Small intestine (tissue), 7 donors: ENCODE measurements at regions not wholly inside any gene's neighbourhood (a gene's known extent, or its start where the extent isn't known, plus 50 kb on each side); places are given as distances from the start of the nearest gene placed in this dataset.
A peak's percentile ranks its signal among the peaks of the same experiment; 100 is the strongest.
"Not testable (repeated sequence)": the region's sequence is repeated elsewhere in the genome, so short reads cannot be mapped to it uniquely, and the experiment has no call there.

Experiments
- DNase-seq, 2 donors: peaks; one replicate each; pipeline versions ENCODE4 v3.0.0 to v3.0.0-alpha.2; 2013
- FAIRE-seq: peaks from 2 replicates; lab custom pipeline; 2012; peaks lifted over from hg19 to GRCh38; lab: Jason Lieb, UNC
- H3K27ac ChIP-seq, 3 donors: one replicate each; pipeline ENCODE4 v1.5.1; 2013; ENCODE audit warnings: low read length in 2 of 3, mild to moderate bottlenecking in 2 of 3, control low read depth in 1 of 3, inconsistent platforms in 1 of 3, low read depth in 1 of 3, moderate library complexity in 1 of 3
- H3K27me3 ChIP-seq, 3 donors: one replicate each; pipeline ENCODE4 v1.6.1; 2013; ENCODE audit warnings: low read length in 3 of 3, inconsistent platforms in 1 of 3; ENCODE audit not compliant: control insufficient read depth in 3 of 3, insufficient read depth in 3 of 3
- H3K36me3 ChIP-seq, 3 donors: one replicate each; pipeline ENCODE4 v1.6.1; 2013; ENCODE audit warnings: low read length in 3 of 3, inconsistent platforms in 1 of 3, low read depth in 1 of 3, mild to moderate bottlenecking in 1 of 3, moderate library complexity in 1 of 3; ENCODE audit not compliant: control insufficient read depth in 3 of 3, insufficient read depth in 2 of 3
- H3K4me1 ChIP-seq, 3 donors: one replicate each; pipeline ENCODE4 v1.6.1; 2013; ENCODE audit warnings: low read length in 2 of 3, inconsistent platforms in 1 of 3, low read depth in 1 of 3, mild to moderate bottlenecking in 1 of 3, moderate library complexity in 1 of 3; ENCODE audit not compliant: control insufficient read depth in 3 of 3, insufficient read depth in 2 of 3
- H3K4me3 ChIP-seq, 3 donors: one replicate each; pipeline ENCODE4 v1.5.1; 2013; ENCODE audit warnings: low read length in 3 of 3, control low read depth in 1 of 3, inconsistent platforms in 1 of 3, low read depth in 1 of 3, mild to moderate bottlenecking in 1 of 3, moderate library complexity in 1 of 3
- H3K9me3 ChIP-seq, 2 donors: one replicate each; pipeline ENCODE4 v1.6.1; 2013; ENCODE audit warnings: low read depth in 1 of 2, low read length in 1 of 2; ENCODE audit not compliant: control insufficient read depth in 2 of 2, insufficient read depth in 1 of 2
- WGBS, 3 donors: extraction: QIAGEN DNeasy Blood & Tissue Kit; methylation state at CpG; one replicate each; pipeline ENCODE4 v1.1.7; 2013; 5-methylcytosine and 5-hydroxymethylcytosine counted together
- donor health status: healthy with polysubstance abuse.
- donor health status: control.
- donor health status: control.
- donor health status: Bipolar disorder and iron deficiency.
- donor health status: healthy.

GRCh38 chr2:111411867-111412681 lies 291.4 kb downstream of the BCL2L11 start:
- not testable (repeated sequence) for H3K4me1 ChIP-seq, H3K4me3 ChIP-seq, DNase-seq, H3K27ac ChIP-seq, FAIRE-seq, H3K36me3 ChIP-seq, H3K9me3 ChIP-seq, H3K27me3 ChIP-seq
- WGBS, 3 donors: 81 to 89% (median 84%) methylated on average over 6 to 13 of the region's 18 CpGs

GRCh38 chr2:111412841-111413650 lies 292.3 kb downstream of the BCL2L11 start:
- DNase-seq, H3K9me3 ChIP-seq, H3K27me3 ChIP-seq, FAIRE-seq, H3K4me3 ChIP-seq, H3K36me3 ChIP-seq, H3K4me1 ChIP-seq, H3K27ac ChIP-seq: not testable (repeated sequence)
- WGBS, 3 donors: 76 to 83% (median 77%) methylated on average over 12 of the region's 12 CpGs

DNA sequence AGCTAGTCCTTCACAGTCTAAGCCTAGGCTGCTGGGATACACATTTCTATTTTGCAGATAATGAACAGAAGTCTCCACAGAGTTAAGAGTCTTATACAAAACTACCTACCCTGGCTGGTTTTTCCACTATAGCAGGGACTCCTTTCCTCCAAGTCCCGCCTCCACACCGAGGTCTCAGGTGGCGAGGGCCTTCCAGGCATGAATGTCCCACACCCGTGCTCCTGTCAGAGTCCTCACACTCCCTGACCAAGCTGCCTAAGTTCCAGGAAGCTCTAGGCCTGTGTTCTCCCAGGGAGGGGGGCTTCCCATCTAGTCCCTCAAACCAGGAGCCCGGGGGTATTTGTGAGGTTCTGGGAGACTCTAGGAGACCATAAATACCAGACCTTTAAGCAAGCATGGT lies 293.2 kb downstream of the BCL2L11 start:
- H3K36me3 ChIP-seq, H3K9me3 ChIP-seq, H3K27ac ChIP-seq, H3K4me3 ChIP-seq, FAIRE-seq, H3K27me3 ChIP-seq, H3K4me1 ChIP-seq: not testable (repeated sequence)
- WGBS, 3 donors: 48 to 72% (median 68%) methylated on average over 4 to 5 of the region's 5 CpGs
- DNase-seq: peak in 1 of 2 donors; percentile 25

- FAIRE-seq, H3K4me1 ChIP-seq, H3K27me3 ChIP-seq, H3K27ac ChIP-seq, H3K4me3 ChIP-seq, H3K9me3 ChIP-seq, H3K36me3 ChIP-seq: not testable (repeated sequence)
- peak in 1 of 2 donors; percentile 9 for DNase-seq
- 36 to 63% (median 52%) methylated on average over 12 to 14 of the region's 24 CpGs for WGBS, 3 donors
Observed at GRCh38 chr2:111415765-111416743, 295.3 kb downstream of the BCL2L11 start.

DNA sequence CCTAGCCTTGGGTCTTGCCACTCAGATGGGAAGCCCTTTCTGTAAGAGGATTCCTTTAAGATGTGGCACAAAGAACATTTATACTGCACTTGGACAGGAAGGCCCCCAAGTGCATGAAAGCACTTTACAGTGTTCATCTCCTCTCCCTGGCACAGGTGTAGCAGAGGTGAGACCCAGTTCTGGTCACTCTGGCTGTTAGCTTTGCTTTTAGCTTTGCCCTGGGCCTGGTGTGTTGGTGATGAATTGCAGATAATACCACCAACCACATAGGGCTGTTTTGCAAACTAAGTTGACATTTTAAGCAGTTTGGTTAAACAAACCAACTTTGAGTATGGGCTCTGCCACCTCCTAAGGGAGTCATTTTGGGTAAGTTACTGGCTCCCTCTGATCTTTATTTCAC lies 296.3 kb downstream of the BCL2L11 start:
- H3K9me3 ChIP-seq, H3K4me3 ChIP-seq, H3K36me3 ChIP-seq, H3K27ac ChIP-seq, DNase-seq, H3K4me1 ChIP-seq, H3K27me3 ChIP-seq, FAIRE-seq: not testable (repeated sequence)

GRCh38 chr2:111418091-111418875 lies 297.6 kb downstream of the BCL2L11 start:
- not testable (repeated sequence) for H3K9me3 ChIP-seq, FAIRE-seq, H3K27me3 ChIP-seq, H3K27ac ChIP-seq, H3K36me3 ChIP-seq, H3K4me1 ChIP-seq, H3K4me3 ChIP-seq
- 11 to 62% (median 23%) methylated on average over 2 to 3 of the region's 6 CpGs for WGBS, 3 donors
- DNase-seq: peak in 1 of 2 donors; percentile 23

DNA sequence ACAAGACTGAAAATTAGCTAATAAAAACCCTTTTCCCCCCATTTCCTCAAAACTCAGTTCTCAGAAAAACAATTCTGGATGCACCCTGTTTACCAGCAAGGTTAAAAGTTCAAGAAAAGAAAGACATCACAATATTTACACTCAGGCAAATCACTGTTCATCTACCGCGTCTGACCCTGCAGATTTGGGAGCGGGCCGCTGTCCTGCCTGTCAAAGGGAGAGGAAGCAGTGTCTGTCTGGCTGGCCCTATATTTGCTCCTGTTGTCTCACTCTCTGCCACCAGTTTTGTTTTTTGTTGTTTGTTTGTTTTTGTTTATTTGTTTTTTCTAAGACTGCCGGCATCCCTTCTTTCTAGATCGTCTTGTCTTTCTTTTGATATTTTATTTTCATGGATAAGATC lies 299.4 kb downstream of the BCL2L11 start:
- 74 to 82% (median 78%) methylated on average over 4 of the region's 6 CpGs for WGBS, 3 donors
- H3K9me3 ChIP-seq, H3K4me1 ChIP-seq, FAIRE-seq, H3K27ac ChIP-seq, DNase-seq, H3K27me3 ChIP-seq, H3K4me3 ChIP-seq, H3K36me3 ChIP-seq: not testable (repeated sequence)
